ENCODE measurements at regions not wholly inside any gene's neighbourhood (a gene's known extent, or its start where the extent isn't known, plus 50 kb on each side); places are given as distances from the start of the nearest gene placed in this dataset.

- no peak for DNase-seq
Observed at GRCh38 chr1:216794586-216794985, 71.4 kb upstream of the ESRRG start.

DNA sequence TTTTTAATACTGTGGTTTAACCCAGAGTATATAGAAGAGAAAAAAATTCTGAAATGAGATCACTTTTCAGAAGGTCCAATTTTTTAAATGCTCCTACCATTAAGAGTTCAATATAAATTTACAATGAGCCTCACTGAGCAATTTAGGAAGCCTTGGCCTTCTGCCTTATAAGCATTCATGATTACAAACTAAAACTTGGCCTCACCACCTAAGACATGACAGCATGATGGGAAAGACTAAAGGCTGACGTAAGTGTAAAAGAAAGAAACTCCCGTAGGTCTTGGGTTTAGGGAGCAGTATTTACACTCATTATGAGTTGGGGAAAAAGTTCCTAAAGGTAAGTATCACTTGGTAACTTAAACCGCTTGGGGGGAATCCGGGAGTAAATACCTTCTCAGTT, 70.7 kb upstream of the ESRRG start:
- DNase-seq = no peak

- no peak for DNase-seq
Observed at GRCh38 chr1:216793303-216793702, 70.1 kb upstream of the ESRRG start.

DNA sequence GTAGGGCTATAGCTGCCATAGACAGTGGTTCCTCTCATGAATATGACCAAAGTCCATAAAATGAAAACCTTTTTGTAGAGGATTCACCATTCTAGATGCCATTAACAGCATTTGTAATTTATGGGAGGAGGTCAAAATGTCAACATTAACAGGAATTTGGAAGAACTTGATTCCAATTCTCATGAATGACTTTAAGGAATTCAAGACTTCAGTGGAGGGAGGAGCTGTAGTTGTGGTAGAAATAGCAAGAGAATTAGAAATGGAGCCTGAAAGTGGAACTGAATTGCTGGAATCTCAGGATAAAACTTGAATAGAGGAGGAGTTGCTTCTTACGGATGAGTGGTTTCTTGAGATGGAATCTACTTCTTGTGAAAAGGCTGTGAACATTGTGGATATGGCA, 65.4 kb upstream of the ESRRG start:
- no peak for DNase-seq

DNA sequence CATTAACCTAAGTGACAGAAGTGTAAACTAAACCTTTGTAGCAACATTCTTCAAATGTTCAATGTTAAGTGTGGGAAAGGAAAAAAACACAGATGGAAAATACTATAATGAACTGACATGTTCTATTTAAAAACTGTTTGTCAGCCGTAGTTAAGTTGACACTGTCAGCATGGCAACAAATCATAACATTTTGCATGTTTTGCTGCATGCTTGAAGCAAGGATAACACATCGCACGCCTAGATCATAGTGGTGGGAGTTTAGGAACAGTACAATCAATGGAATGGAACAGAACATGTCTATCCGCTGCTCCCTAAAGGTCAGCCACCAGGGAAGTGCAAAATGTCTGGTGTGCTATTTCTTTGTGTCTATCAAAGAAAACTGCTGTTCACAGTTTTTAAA, 62.5 kb upstream of the ESRRG start:
- DNase-seq = no peak

GRCh38 chr1:216785221-216785620, 62.0 kb upstream of the ESRRG start:
- DNase-seq = no peak

GRCh38 chr1:216779686-216780085, 56.5 kb upstream of the ESRRG start:
- DNase-seq = no peak

GRCh38 chr1:216778737-216779136, 55.5 kb upstream of the ESRRG start:
- no peak for DNase-seq

- DNase-seq = no peak
Observed at GRCh38 chr1:216777148-216777547, 53.9 kb upstream of the ESRRG start.
